GM19395 (cell line): ENCODE measurements at regions not wholly inside any gene's neighbourhood (a gene's known extent, or its start where the extent isn't known, plus 50 kb on each side); places are given as distances from the start of the nearest gene placed in this dataset.
"Not testable (repeated sequence)": the region's sequence is repeated elsewhere in the genome, so short reads cannot be mapped to it uniquely, and the experiment has no call there.

Experiments
- ATAC-seq: cut with Tn5 transposase; IDR thresholded peaks from one replicate; pipeline ENCODE4 v1.9.1; 2021; ENCODE audit warnings: mild to moderate bottlenecking, moderate library complexity; ENCODE audit not compliant: unreplicated experiment

DNA sequence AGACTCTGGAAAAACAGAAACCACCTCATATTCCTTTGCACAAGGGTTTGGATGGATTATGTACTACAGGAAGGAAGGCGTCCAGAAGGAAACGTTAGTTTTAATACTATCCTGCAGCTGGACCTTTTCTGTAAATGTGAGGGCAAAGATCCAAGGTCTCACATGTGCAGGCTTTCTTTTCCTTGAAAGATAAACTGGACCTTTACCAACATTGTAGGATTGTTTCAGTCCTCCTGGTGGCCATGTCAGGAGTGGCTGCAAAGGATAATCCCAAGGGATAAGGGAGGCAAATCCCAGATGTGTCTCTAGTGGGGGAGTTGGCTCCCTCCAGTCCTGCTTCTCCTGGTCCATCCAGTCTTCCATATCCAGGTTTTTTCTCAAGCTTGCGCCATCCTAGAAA is 397.5 kb downstream of the HTR1A start:
- no peak for ATAC-seq

GRCh38 chr5:63563008-63563917 is 399.0 kb downstream of the HTR1A start:
- ATAC-seq, result no peak

- no peak for ATAC-seq
These were observed 406.4 kb downstream of the HTR1A start for GRCh38 chr5:63555874-63556273.

DNA sequence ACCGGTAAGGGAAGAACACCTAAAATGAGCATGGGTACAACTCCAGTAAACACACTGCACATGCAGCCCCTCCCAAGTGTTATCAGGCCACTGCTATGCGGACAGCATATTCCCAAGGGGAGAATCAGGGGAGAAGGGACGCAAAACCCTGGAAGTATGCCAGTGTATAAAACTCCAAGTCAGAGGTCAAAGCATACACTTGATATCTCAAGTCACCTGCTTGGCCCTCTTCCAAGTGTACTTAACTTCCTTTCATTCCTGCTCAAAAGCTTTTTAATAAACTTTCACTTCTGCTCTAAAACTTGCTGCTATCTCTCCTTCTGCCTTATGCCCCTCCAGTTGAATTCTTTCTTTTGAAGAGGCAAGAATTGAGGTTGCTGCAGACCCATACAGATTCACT is 408.1 kb downstream of the HTR1A start:
- ATAC-seq, result no peak

- ATAC-seq, result no peak
These were observed 409.2 kb downstream of the HTR1A start for GRCh38 chr5:63553073-63553472.

GRCh38 chr5:63535840-63536602 is 426.2 kb downstream of the HTR1A start:
- ATAC-seq, result no peak

GRCh38 chr5:63524281-63524680 is 438.0 kb downstream of the HTR1A start:
- ATAC-seq, result no peak

DNA sequence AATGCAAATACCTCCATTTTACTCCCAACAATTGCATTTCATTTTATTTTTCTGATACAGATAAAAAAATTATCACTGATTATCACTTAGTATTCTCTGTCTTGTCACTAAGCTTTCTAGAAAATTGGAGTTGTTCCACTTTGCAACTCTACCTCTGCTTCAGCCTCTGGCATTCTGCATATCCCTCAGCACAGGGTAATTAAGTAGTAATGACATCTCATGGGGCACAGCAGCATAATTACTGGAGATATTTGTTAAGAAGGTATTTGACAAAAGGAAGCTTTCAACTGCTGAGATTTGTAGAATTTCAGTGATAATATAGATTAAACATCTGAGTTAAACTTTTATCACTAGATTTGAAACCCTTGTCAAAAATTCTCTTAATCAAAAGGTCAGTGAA is 446.2 kb downstream of the HTR1A start:
- ATAC-seq, result no peak

DNA sequence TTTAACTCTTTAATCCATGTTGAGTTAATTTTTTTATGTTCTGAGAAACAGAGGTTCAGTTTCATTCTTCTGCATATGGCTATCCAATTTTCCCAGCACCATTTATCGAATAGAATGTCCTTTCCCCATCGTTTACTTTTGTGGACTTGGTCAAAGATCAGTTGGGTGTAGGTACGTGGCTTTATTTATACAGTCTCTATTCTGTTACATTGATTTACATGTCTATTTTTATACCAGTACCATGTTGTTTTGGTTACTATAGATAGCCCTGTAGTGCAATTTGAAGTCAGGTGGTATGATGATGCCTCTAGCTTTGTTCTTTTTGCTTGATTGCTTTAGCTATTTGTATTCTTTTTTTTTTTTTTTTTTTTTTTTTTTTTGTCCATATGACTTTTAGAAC is 462.0 kb downstream of the HTR1A start:
- ATAC-seq, result no peak

DNA sequence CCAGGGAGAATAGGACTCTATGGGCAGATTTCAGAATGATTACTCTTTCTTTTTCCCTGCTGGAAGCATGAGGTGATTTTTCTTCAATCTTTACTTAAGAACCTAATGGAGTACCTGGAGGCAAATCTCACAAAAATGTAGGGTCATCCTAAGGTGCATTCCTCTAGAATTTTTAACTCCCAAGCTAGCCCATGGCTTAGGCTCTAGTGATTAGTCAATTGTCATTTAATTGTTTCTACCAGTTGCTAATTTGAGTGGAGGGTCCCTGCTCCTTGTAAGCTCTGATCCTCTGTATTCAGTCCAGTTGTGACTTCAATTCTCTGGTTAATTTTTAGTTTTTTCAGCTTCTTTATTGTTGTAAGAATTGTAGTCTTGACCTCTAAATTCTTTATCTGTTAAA is 467.0 kb downstream of the HTR1A start:
- ATAC-seq, result no peak

- no peak for ATAC-seq
These were observed 478.9 kb downstream of the HTR1A start for GRCh38 chr5:63483338-63483737.

DNA sequence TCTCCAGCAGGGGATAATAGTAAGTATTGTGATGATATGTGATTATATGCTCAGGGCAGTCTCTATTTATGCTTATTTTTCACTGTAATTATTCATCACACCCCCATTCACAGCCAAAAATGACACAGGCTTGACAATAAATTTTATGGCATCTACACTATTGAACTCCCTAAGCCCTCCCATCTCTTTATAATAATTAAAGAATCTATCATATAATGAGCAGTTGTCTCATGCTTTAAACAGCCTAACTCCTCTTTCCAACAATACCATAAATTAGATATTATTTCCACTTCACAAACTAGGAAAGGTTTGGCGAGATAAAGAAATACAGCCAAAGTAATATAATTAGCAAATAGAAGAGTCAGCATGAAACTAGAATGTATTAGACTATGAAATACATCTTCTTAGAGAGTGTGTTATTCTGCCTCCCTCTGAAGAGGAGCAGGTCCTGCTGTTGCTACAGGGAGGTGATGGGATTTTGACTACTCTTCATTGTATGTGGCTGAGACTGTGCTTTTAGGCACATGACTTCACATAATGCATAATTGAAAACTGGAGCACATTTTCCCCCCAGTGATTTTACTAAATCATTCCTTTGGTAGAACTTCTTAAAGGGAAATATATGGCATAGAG is 488.8 kb downstream of the HTR1A start:
- ATAC-seq, result no peak

DNA sequence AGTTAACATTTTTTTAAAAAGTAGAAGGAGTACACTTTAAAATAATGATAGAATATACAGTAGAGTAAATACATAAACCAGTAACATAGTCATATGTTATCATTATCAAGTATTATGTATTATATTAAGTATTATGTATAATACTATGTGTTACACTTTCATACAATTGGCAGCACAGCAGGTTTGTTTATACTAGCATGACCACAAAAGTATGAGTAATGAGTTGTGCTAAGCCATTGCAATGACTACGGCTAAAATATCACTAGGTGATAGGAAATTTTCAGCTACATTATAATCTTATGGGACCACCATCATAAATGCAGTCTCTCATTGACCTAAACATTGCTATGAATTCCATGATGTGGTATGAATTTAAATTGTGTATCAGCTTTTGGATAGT is 506.0 kb downstream of the HTR1A start:
- no peak for ATAC-seq

GRCh38 chr5:63451188-63451587 is 511.1 kb downstream of the HTR1A start:
- ATAC-seq, result no peak

- ATAC-seq, result no peak
These were observed 522.7 kb downstream of the HTR1A start for GRCh38 chr5:63439537-63439936.

- no peak for ATAC-seq
These were observed 552.5 kb downstream of the HTR1A start for GRCh38 chr5:63409737-63410136.

- ATAC-seq, result no peak
These were observed 553.3 kb downstream of the HTR1A start for GRCh38 chr5:63408984-63409383.

DNA sequence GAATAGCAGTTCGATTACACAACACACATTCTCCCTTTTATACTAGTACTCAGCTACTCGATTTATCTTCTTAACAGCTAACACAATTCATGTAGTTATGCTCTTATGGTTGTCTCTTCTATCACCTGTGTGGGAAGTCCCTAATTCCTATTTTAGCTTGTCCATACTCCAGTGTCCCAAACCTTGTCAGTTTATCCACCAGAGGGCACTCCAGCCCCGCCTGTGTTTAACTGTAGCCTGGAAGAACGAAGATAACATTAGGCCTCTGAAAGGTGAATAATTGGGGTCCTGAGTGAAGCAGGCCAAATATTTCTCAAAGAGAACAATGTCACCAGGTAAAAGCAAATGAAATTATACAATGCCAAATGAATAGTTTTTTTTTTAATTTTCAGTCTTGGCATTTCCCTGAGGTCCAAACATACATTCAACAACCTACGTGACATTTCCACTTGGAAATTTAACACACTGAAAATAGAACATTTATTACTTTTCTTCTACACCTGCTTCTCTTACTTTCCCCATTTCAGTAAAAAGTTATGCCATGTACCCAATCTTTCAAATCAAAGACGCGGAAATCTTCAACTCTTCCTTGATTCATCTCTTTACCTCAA is 560.7 kb downstream of the HTR1A start:
- ATAC-seq, result peak; percentile 92

DNA sequence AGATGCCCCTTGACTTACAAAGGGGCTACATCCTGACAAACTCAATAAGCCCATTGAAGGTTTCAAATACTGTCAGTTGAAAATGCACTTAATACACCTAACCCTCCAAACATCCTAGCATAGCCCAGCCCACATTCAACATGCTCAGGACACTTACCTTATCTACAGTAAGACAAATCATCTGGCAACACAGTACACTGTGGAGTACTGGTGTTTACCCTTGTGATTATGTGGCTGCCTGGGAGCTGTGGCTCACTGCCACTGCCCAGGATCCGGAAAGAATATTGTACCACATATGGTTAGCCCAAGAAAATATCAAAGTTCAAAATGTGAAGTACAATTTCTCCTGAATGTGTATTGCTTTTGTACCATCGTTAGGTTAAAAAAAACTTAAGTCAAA is 562.2 kb downstream of the HTR1A start:
- no peak for ATAC-seq

GRCh38 chr5:63398346-63398745 is 563.9 kb downstream of the HTR1A start:
- ATAC-seq, result no peak

- ATAC-seq, result not testable (repeated sequence)
These were observed 574.1 kb downstream of the HTR1A start for GRCh38 chr5:63388188-63388587.
